ENCODE measurements at regions not wholly inside any gene's neighbourhood (a gene's known extent, or its start where the extent isn't known, plus 50 kb on each side); places are given as distances from the start of the nearest gene placed in this dataset.

GRCh38 chr10:33482486-33482885 lies 148.0 kb upstream of the NRP1 start (continued):
- TF ChIP-seq USF2 (IDR thresholded peaks at IDR 0.05; ENCODE audit: low read length): no peak
- no peak for TF ChIP-seq RAD21 (IDR thresholded peaks at IDR 0.05 in 1 of 2, conservative IDR thresholded peaks at IDR 0.05 in 1 of 2; ENCODE audit: low read depth in 2 of 2, low read length in 2 of 2)
- no peak for TF ChIP-seq TEAD4 (IDR thresholded peaks at IDR 0.05; ENCODE audit: low read depth, low read length)

Measured in H1 (cell line).